K562 (cell line): ENCODE measurements at regions not wholly inside any gene's neighbourhood (a gene's known extent, or its start where the extent isn't known, plus 50 kb on each side); places are given as distances from the start of the nearest gene placed in this dataset.
A peak's percentile ranks its signal among the peaks of the same experiment; 100 is the strongest.

ENCODE experiments used
- CBFA2T3 ChIP-seq: fragments of 450-650 bp; IDR thresholded peaks from 2 replicates; pipeline ENCODE4 v1.6.1; 2017
- CBFB ChIP-seq: sonication (generic); formaldehyde crosslinking; IDR thresholded peaks from 2 replicates; pipeline ENCODE4 v1.4.0; 2020; ENCODE audit warnings: mild to moderate bottlenecking, missing genetic modification reagents
- ELF1 ChIP-seq: fragments of 200-800 bp; sonication (Bioruptor generic); IDR thresholded peaks from 2 replicates; pipeline ENCODE4 v1.6.1; 2016; ENCODE audit warnings: missing genetic modification characterization, missing compliant biosample characterization
- FOSL1 ChIP-seq: fragments of 200-800 bp; sonication (Bioruptor generic); conservative IDR thresholded peaks from 2 replicates; pipeline ENCODE4 v1.6.1; 2016; ENCODE audit warnings: missing genetic modification characterization, missing compliant biosample characterization
- JUND ChIP-seq, 2 experiments: IDR thresholded peaks; 2 replicates in 1 of 2; 3 replicates in 1 of 2; pipeline ENCODE4 v1.6.1; 2011; ENCODE audit warnings: borderline replicate concordance in 2 of 2, low read depth in 2 of 2, low read length in 2 of 2, improper control_type of control experiment in 1 of 2, missing biosample characterization in 1 of 2, missing genetic modification characterization in 1 of 2, missing genetic modification reagents in 1 of 2
- LEF1 ChIP-seq: fragments of 450-650 bp; IDR thresholded peaks from 2 replicates; pipeline ENCODE4 v1.6.1; 2016; ENCODE audit warnings: mild to moderate bottlenecking
- NCOA2 ChIP-seq, 2 experiments: fragments of 450-650 bp; IDR thresholded peaks; 2 replicates each; pipeline ENCODE4 v1.6.1; 2018; ENCODE audit warnings: mild to moderate bottlenecking in 2 of 2, moderate library complexity in 1 of 2; ENCODE audit not compliant: partially characterized antibody in 2 of 2
- POLR2H ChIP-seq: IDR thresholded peaks from 2 replicates; pipeline ENCODE4 v1.6.1; 2016; ENCODE audit warnings: missing genetic modification characterization, low read depth, mild to moderate bottlenecking, control low read depth, missing compliant biosample characterization, moderate library complexity
- SMAD4 ChIP-seq: fragments of 250-450 bp; sonication (Bioruptor Pico); conservative IDR thresholded peaks from 2 replicates; pipeline ENCODE4 v1.8.0; 2021; ENCODE audit warnings: inconsistent platforms, mild to moderate bottlenecking, moderate library complexity
- SMARCA4 ChIP-seq: fragments of 450-650 bp; IDR thresholded peaks from 2 replicates; pipeline ENCODE4 v1.6.1; 2016
- SMARCE1 ChIP-seq: fragments of 450-650 bp; IDR thresholded peaks from 2 replicates; pipeline ENCODE4 v1.7.1; 2016; ENCODE audit warnings: mild to moderate bottlenecking
- STAG1 ChIP-seq: sonication (generic); formaldehyde crosslinking; IDR thresholded peaks from 2 replicates; pipeline ENCODE4 v1.5.0; 2020; ENCODE audit warnings: missing genetic modification reagents, borderline replicate concordance
- TAL1 ChIP-seq: fragments of 450-650 bp; IDR thresholded peaks from 2 replicates; pipeline ENCODE4 v1.6.1; 2016; ENCODE audit warnings: mild to moderate bottlenecking
- YY1 ChIP-seq, 3 experiments: IDR thresholded peaks; 2 replicates each; pipeline ENCODE4 v1.6.1; 2011; ENCODE audit warnings: low read length in 2 of 3, mild to moderate bottlenecking in 2 of 3, moderate library complexity in 2 of 3, borderline replicate concordance in 1 of 3, control low read depth in 1 of 3, low read depth in 1 of 3; ENCODE audit not compliant: insufficient read depth in 3 of 3, insufficient replicate concordance in 2 of 3, control insufficient read depth in 1 of 3, insufficient read length in 1 of 3; ENCODE audit errors: extremely low read depth in 1 of 3
- ZKSCAN3 ChIP-seq: fragments of 250-450 bp; sonication (Bioruptor Pico); IDR thresholded peaks from 2 replicates; pipeline ENCODE4 v1.4.0; 2020
- ZNF134 ChIP-seq: fragments of 250-450 bp; sonication (Bioruptor Pico); conservative IDR thresholded peaks from 2 replicates; pipeline ENCODE4 v1.4.0; 2020
- ZNF253 ChIP-seq: fragments of 250-450 bp; sonication (Bioruptor Pico); conservative IDR thresholded peaks from 2 replicates; pipeline ENCODE4 v1.6.1; 2021; ENCODE audit warnings: mild to moderate bottlenecking
- TF ChIP-seq, protein P1 (sequence below), 2 experiments: fragments of 450-650 bp in 1 of 2; sonication (generic) in 1 of 2; formaldehyde crosslinking in 1 of 2; IDR thresholded peaks; 2 replicates each; pipeline versions ENCODE4 v1.7.1 to v1.9.0; 2016 to 2022; ENCODE audit warnings: inconsistent platforms in 1 of 2, mild to moderate bottlenecking in 1 of 2, missing genetic modification reagents in 1 of 2
- TF ChIP-seq, protein P2 (sequence below): fragments of 250-450 bp; sonication (Bioruptor Pico); IDR thresholded peaks from 2 replicates; pipeline ENCODE4 v1.5.0; 2020; ENCODE audit warnings: mild to moderate bottlenecking

- TF ChIP-seq, protein P1, sequence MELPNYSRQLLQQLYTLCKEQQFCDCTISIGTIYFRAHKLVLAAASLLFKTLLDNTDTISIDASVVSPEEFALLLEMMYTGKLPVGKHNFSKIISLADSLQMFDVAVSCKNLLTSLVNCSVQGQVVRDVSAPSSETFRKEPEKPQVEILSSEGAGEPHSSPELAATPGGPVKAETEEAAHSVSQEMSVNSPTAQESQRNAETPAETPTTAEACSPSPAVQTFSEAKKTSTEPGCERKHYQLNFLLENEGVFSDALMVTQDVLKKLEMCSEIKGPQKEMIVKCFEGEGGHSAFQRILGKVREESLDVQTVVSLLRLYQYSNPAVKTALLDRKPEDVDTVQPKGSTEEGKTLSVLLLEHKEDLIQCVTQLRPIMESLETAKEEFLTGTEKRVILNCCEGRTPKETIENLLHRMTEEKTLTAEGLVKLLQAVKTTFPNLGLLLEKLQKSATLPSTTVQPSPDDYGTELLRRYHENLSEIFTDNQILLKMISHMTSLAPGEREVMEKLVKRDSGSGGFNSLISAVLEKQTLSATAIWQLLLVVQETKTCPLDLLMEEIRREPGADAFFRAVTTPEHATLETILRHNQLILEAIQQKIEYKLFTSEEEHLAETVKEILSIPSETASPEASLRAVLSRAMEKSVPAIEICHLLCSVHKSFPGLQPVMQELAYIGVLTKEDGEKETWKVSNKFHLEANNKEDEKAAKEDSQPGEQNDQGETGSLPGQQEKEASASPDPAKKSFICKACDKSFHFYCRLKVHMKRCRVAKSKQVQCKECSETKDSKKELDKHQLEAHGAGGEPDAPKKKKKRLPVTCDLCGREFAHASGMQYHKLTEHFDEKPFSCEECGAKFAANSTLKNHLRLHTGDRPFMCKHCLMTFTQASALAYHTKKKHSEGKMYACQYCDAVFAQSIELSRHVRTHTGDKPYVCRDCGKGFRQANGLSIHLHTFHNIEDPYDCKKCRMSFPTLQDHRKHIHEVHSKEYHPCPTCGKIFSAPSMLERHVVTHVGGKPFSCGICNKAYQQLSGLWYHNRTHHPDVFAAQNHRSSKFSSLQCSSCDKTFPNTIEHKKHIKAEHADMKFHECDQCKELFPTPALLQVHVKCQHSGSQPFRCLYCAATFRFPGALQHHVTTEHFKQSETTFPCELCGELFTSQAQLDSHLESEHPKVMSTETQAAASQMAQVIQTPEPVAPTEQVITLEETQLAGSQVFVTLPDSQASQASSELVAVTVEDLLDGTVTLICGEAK (IDR thresholded peaks at IDR 0.05), result no peak
- TF ChIP-seq, protein P1 (CRISPR knock-in tag; IDR thresholded peaks at IDR 0.05), result no peak
- TF ChIP-seq FOSL1 (tag), result peak; percentile 43; the same call in 1 of the 2 replicates
- TF ChIP-seq JUND (IDR thresholded peaks at IDR 0.05; ENCODE audit: borderline replicate concordance, low read depth, low read length), result 0 out of 2 replicates have a peak, but pooled peaks have one; percentile 31
- TF ChIP-seq JUND (tag; IDR thresholded peaks at IDR 0.05; ENCODE audit: borderline replicate concordance, low read depth, low read length), result peak; percentile 25; the same call in 1 of the 3 replicates
- TF ChIP-seq SMARCE1, result peak; percentile 43; the same call in 1 of the 2 replicates
- TF ChIP-seq TAL1, result peak; percentile 61
- TF ChIP-seq YY1 (IDR thresholded peaks at IDR 0.05; ENCODE audit: borderline replicate concordance in 1 of 3, control insufficient read depth in 1 of 3, extremely low read depth in 1 of 3, insufficient read depth in 3 of 3, insufficient read length in 1 of 3, insufficient replicate concordance in 2 of 3, low read depth in 1 of 3, low read length in 2 of 3), result no peak
- no peak for TF ChIP-seq POLR2H (tag)
- TF ChIP-seq ZKSCAN3, result no peak
- TF ChIP-seq NCOA2 (IDR thresholded peaks at IDR 0.05; ENCODE audit: partially characterized antibody in 2 of 2), result no peak
- TF ChIP-seq, protein P2, sequence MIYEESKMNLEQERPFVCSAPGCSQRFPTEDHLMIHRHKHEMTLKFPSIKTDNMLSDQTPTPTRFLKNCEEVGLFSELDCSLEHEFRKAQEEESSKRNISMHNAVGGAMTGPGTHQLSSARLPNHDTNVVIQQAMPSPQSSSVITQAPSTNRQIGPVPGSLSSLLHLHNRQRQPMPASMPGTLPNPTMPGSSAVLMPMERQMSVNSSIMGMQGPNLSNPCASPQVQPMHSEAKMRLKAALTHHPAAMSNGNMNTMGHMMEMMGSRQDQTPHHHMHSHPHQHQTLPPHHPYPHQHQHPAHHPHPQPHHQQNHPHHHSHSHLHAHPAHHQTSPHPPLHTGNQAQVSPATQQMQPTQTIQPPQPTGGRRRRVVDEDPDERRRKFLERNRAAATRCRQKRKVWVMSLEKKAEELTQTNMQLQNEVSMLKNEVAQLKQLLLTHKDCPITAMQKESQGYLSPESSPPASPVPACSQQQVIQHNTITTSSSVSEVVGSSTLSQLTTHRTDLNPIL (CRISPR knock-in tag), result no peak
- TF ChIP-seq ZNF134 (CRISPR knock-in tag), result peak; percentile 90
- peak; percentile 64; the same call in 1 of the 2 replicates for TF ChIP-seq SMARCA4
- TF ChIP-seq LEF1, result peak; percentile 29; the same call in 1 of the 2 replicates
- peak; percentile 82 for TF ChIP-seq CBFA2T3
- TF ChIP-seq STAG1 (CRISPR knock-in tag), result no peak
- peak; percentile 81 for TF ChIP-seq SMAD4 (CRISPR knock-in tag)
- TF ChIP-seq CBFB (CRISPR knock-in tag), result no peak
- 0 out of 2 replicates have a peak, but pooled peaks have one; percentile 22 for TF ChIP-seq ELF1 (tag)
- TF ChIP-seq ZNF253 (CRISPR knock-in tag), result no peak
Measured at GRCh38 chr2:145723872-145724271, 1204.0 kb upstream of the ZEB2 start (continued).
